PC-9 (cell line): ENCODE measurements at regions not wholly inside any gene's neighbourhood (a gene's known extent, or its start where the extent isn't known, plus 50 kb on each side); places are given as distances from the start of the nearest gene placed in this dataset.

Source experiments
- BruUV-seq: library from RNA; stranded (reverse); fragments of 400-500 nt; replicated peaks from 2 replicates; lab custom pipeline; 2021; lab: Mats Ljungman, UMichigan
- CTCF ChIA-PET: fragments of 300-600 bp; sonication (Branson Sonifier 250); formaldehyde crosslinking; loops from one replicate; lab custom pipeline; 2022; ENCODE audit warnings: antibody characterized with exemption; lab: Charles Lee
- POLR2A ChIA-PET: fragments of 300-600 bp; sonication (Branson Sonifier 250); formaldehyde crosslinking; loops from one replicate; lab custom pipeline; 2022; ENCODE audit warnings: antibody characterized with exemption; ENCODE audit not compliant: unreplicated experiment; lab: Charles Lee
- DNase-seq, 2 experiments: peaks; one replicate each; pipeline versions ENCODE4 v3.0.0 to v3.0.0-alpha.2; 2015 to 2022; ENCODE audit warnings: mixed read lengths in 1 of 2
- H2AFZ ChIP-seq: fragments of 200-600 bp; sonication (generic); 2 replicates; pipeline ENCODE4 v1.8.1; 2017; ENCODE audit warnings: antibody characterized with exemption
- H3F3A ChIP-seq: fragments of 200-600 bp; sonication (generic); 2 replicates; pipeline ENCODE4 v1.8.1; 2017; ENCODE audit warnings: antibody characterized with exemption, mild to moderate bottlenecking, low read depth; ENCODE audit not compliant: insufficient read depth
- H3K27ac ChIP-seq: fragments of 200-600 bp; sonication (generic); 2 replicates; pipeline ENCODE4 v1.6.1; 2016; ENCODE audit warnings: mixed run types
- H3K27me3 ChIP-seq: fragments of 200-600 bp; sonication (generic); 2 replicates; pipeline ENCODE4 v1.6.1; 2016; ENCODE audit warnings: low read depth, mixed run types; ENCODE audit not compliant: insufficient read depth
- H3K36me3 ChIP-seq: fragments of 200-600 bp; sonication (generic); 2 replicates; pipeline ENCODE4 v1.6.1; 2016; ENCODE audit warnings: low read depth, mixed run types
- H3K4me1 ChIP-seq: fragments of 200-600 bp; sonication (generic); replicated peaks from 2 replicates; pipeline ENCODE4 v1.6.1; 2016; ENCODE audit warnings: mixed run types; ENCODE audit not compliant: insufficient read depth
- H3K4me2 ChIP-seq: fragments of 200-600 bp; sonication (generic); 2 replicates; pipeline ENCODE4 v1.6.1; 2017; ENCODE audit warnings: mixed run types
- H3K4me3 ChIP-seq: fragments of 200-600 bp; sonication (generic); 2 replicates; pipeline ENCODE4 v1.6.1; 2016; ENCODE audit warnings: mixed run types
- H3K79me2 ChIP-seq: fragments of 200-600 bp; sonication (generic); 2 replicates; pipeline ENCODE4 v1.6.1; 2017; ENCODE audit warnings: low read depth, mixed run types
- H3K9me2 ChIP-seq: fragments of 200-600 bp; sonication (generic); 2 replicates; pipeline ENCODE4 v1.8.1; 2017; ENCODE audit warnings: mild to moderate bottlenecking; ENCODE audit not compliant: insufficient read depth
- H3K9me3 ChIP-seq: fragments of 200-600 bp; sonication (generic); 2 replicates; pipeline ENCODE4 v1.8.1; 2016; ENCODE audit warnings: low read depth; ENCODE audit not compliant: insufficient read depth
- H4K20me1 ChIP-seq: fragments of 200-600 bp; sonication (generic); 2 replicates; pipeline ENCODE4 v1.8.1; 2017; ENCODE audit not compliant: insufficient read depth
- EZH2 ChIP-seq: fragments of 200-600 bp; sonication (generic); IDR thresholded peaks from 2 replicates; pipeline ENCODE4 v1.8.0; 2017; ENCODE audit warnings: antibody characterized with exemption, low read depth
- intact Hi-C: fragments of 100-400 bp; cut with micrococcal nuclease; formaldehyde crosslinking; loops from one replicate; pipeline ENCODE4 v1.10.0; 2022; ENCODE audit not compliant: unreplicated experiment
- TF ChIP-seq, protein P1 (sequence below): fragments of 200-600 bp; sonication (generic); conservative IDR thresholded peaks from 2 replicates; pipeline ENCODE4 v1.6.1; 2017; ENCODE audit warnings: mixed run types, antibody characterized with exemption, mild to moderate bottlenecking, moderate library complexity

GRCh38 chr7:131174391-131174790 lies 153.3 kb upstream of the MKLN1 start:
- H3K4me2 ChIP-seq: peak overlapping the region; percentile 63; the same call in 1 of the 2 replicates
- no peak overlapping the region for H2AFZ ChIP-seq
- no peaks in the 10 kb centered on the region for H4K20me1 ChIP-seq
- peaks cover 30% of the 10 kb centered on the region for H3F3A ChIP-seq
- no peaks in the 10 kb centered on the region for H3K27me3 ChIP-seq
- POLR2A ChIA-PET: interaction anchor here (1.8 kb wide), 1 partner anchor 13 kb away, joined by 31 read pairs; no protein-coding TSS in a partner anchor
- intact Hi-C loops: loop anchor here (5.0 kb wide), 1 partner anchor 248 kb away; no protein-coding TSS in a partner anchor
- H3K36me3 ChIP-seq: no peaks in the 10 kb centered on the region
- BruUV-seq: no TSS peak
- H3K9me3 ChIP-seq: no peaks in the 10 kb centered on the region
- no peak for DNase-seq
- H3K79me2 ChIP-seq: no peaks in the 10 kb centered on the region
- H3K4me1 ChIP-seq: peaks cover 51% of the 10 kb centered on the region
- TF ChIP-seq, protein P1, sequence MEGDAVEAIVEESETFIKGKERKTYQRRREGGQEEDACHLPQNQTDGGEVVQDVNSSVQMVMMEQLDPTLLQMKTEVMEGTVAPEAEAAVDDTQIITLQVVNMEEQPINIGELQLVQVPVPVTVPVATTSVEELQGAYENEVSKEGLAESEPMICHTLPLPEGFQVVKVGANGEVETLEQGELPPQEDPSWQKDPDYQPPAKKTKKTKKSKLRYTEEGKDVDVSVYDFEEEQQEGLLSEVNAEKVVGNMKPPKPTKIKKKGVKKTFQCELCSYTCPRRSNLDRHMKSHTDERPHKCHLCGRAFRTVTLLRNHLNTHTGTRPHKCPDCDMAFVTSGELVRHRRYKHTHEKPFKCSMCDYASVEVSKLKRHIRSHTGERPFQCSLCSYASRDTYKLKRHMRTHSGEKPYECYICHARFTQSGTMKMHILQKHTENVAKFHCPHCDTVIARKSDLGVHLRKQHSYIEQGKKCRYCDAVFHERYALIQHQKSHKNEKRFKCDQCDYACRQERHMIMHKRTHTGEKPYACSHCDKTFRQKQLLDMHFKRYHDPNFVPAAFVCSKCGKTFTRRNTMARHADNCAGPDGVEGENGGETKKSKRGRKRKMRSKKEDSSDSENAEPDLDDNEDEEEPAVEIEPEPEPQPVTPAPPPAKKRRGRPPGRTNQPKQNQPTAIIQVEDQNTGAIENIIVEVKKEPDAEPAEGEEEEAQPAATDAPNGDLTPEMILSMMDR: no peak
- TF ChIP-seq EZH2: no peak
- H3K9me2 ChIP-seq: no peaks in the 10 kb centered on the region
- CTCF ChIA-PET: no interaction called here
- H3K4me3 ChIP-seq: no peak overlapping the region
- peak overlapping the region; percentile 85 for H3K27ac ChIP-seq

DNA sequence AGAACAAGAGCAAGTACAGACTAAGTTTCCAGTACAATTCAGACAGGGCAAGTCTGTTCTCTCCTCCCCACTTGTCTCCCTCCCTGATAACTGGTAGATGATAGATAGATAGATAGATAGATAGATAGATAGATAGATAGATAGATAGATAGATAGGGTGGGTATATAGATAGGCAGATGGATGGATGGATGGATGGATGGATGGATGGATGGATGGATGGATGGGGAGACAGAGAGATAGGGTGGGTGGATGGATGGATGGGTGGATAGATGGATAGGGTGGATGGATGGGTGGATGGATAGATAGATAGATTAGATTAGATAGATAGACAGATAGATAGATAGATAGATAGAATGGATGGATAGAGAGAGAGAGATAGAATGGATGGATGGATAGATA lies 152.8 kb upstream of the MKLN1 start:
- ChIA-PET POLR2A (no interaction called here), CTCF (interaction anchor here (0.6 kb wide), 1 partner anchor 66 kb away, joined by 3 read pairs; no protein-coding TSS in a partner anchor)
- BruUV-seq: no TSS peak
- DNase-seq: no peak
- H3K9me3 ChIP-seq: no peaks in the 10 kb centered on the region
- H3K4me2 ChIP-seq: no peak overlapping the region
- H4K20me1 ChIP-seq: no peaks in the 10 kb centered on the region
- no peak overlapping the region for H3K4me3 ChIP-seq
- H3K4me1 ChIP-seq: peaks cover 51% of the 10 kb centered on the region
- no peaks in the 10 kb centered on the region for H3K27me3 ChIP-seq
- no peak for TF ChIP-seq EZH2
- TF ChIP-seq, protein P1: no peak
- no peak overlapping the region for H3K27ac ChIP-seq
- intact Hi-C loops: loop anchor here (5.0 kb wide), 1 partner anchor 247 kb away; no protein-coding TSS in a partner anchor
- H3K36me3 ChIP-seq: no peaks in the 10 kb centered on the region
- H3K79me2 ChIP-seq: no peaks in the 10 kb centered on the region
- H2AFZ ChIP-seq: no peak overlapping the region
- no peaks in the 10 kb centered on the region for H3K9me2 ChIP-seq
- peaks cover 30% of the 10 kb centered on the region for H3F3A ChIP-seq

GRCh38 chr7:131182446-131183058 lies 145.1 kb upstream of the MKLN1 start:
- no peak overlapping the region for H3K4me3 ChIP-seq
- no peaks in the 10 kb centered on the region for H3K27me3 ChIP-seq
- 0 out of 2 replicates have a peak, but pooled peaks cover 3% of the 10 kb centered on the region for H3K9me3 ChIP-seq
- no TSS peak for BruUV-seq
- no peaks in the 10 kb centered on the region for H3K79me2 ChIP-seq
- H3K27ac ChIP-seq: no peak overlapping the region
- H3K4me1 ChIP-seq: peaks cover 37% of the 10 kb centered on the region
- H2AFZ ChIP-seq: no peak overlapping the region
- no peak for DNase-seq
- ChIA-PET CTCF (interaction anchor here (0.6 kb wide), 1 partner anchor 73 kb away, joined by 3 read pairs; no protein-coding TSS in a partner anchor), POLR2A (no interaction called here)
- H3K36me3 ChIP-seq: no peaks in the 10 kb centered on the region
- no peaks in the 10 kb centered on the region for H4K20me1 ChIP-seq
- H3F3A ChIP-seq: peaks cover 24% of the 10 kb centered on the region
- H3K9me2 ChIP-seq: no peaks in the 10 kb centered on the region
- intact Hi-C loops: no loop called here
- no peak for TF ChIP-seq EZH2
- TF ChIP-seq, protein P1: no peak
- no peak overlapping the region for H3K4me2 ChIP-seq
